MM.1S (cell line): ENCODE measurements at regions not wholly inside any gene's neighbourhood (a gene's known extent, or its start where the extent isn't known, plus 50 kb on each side); places are given as distances from the start of the nearest gene placed in this dataset.

Experiments
- DNase-seq: peaks from one replicate; pipeline ENCODE4 v3.0.0-alpha.2; 2015
- H2AFZ ChIP-seq: fragments of 300-600 bp; sonication (generic); 2 replicates; pipeline ENCODE4 v1.6.0; 2016; ENCODE audit warnings: antibody characterized with exemption, low read length
- H3F3A ChIP-seq: fragments of 300-600 bp; sonication (generic); 2 replicates; pipeline ENCODE4 v1.6.1; 2016; ENCODE audit warnings: mild to moderate bottlenecking, antibody characterized with exemption, low read length, moderate library complexity, mixed read lengths; ENCODE audit not compliant: insufficient read depth
- H3K27ac ChIP-seq: fragments of 300-600 bp; sonication (generic); 2 replicates; pipeline ENCODE4 v1.5.1; 2016; ENCODE audit warnings: mild to moderate bottlenecking, low read length
- H3K27me3 ChIP-seq: fragments of 300-600 bp; sonication (generic); replicated peaks from 2 replicates; pipeline ENCODE4 v1.6.0; 2016; ENCODE audit warnings: low read length; ENCODE audit not compliant: insufficient read depth
- H3K36me3 ChIP-seq: fragments of 300-600 bp; sonication (generic); replicated peaks from 2 replicates; pipeline ENCODE4 v1.6.1; 2016; ENCODE audit warnings: mild to moderate bottlenecking, low read length, mixed read lengths; ENCODE audit not compliant: insufficient read depth
- H3K4me1 ChIP-seq: fragments of 300-600 bp; sonication (generic); 2 replicates; pipeline ENCODE4 v1.6.1; 2016; ENCODE audit warnings: low read length, mixed read lengths
- H3K4me2 ChIP-seq: fragments of 300-600 bp; sonication (generic); 2 replicates; pipeline ENCODE4 v1.6.0; 2016; ENCODE audit warnings: low read depth, low read length
- H3K4me3 ChIP-seq: fragments of 300-600 bp; sonication (generic); 2 replicates; pipeline ENCODE4 v1.5.1; 2016; ENCODE audit warnings: low read length, mixed read lengths
- H3K79me2 ChIP-seq: fragments of 300-600 bp; sonication (generic); 2 replicates; pipeline ENCODE4 v1.6.1; 2016; ENCODE audit warnings: mixed run types, low read length, mixed read lengths
- H3K9ac ChIP-seq: fragments of 300-600 bp; sonication (generic); 2 replicates; pipeline ENCODE4 v1.6.1; 2016; ENCODE audit warnings: low read length, mixed read lengths
- H3K9me2 ChIP-seq: fragments of 300-600 bp; sonication (generic); replicated peaks from 2 replicates; pipeline ENCODE4 v1.6.1; 2016; ENCODE audit warnings: mild to moderate bottlenecking, low read length, mixed read lengths; ENCODE audit not compliant: insufficient read depth
- H3K9me3 ChIP-seq: fragments of 300-600 bp; sonication (generic); replicated peaks from 2 replicates; pipeline ENCODE4 v1.6.1; 2016; ENCODE audit warnings: mild to moderate bottlenecking, low read length, mixed read lengths; ENCODE audit not compliant: insufficient read depth
- H4K20me1 ChIP-seq: fragments of 300-600 bp; sonication (generic); 2 replicates; pipeline ENCODE4 v1.6.1; 2016; ENCODE audit warnings: mild to moderate bottlenecking, low read length, moderate library complexity, mixed read lengths; ENCODE audit not compliant: insufficient read depth
- CTCF ChIP-seq: fragments of 300-600 bp; sonication (generic); IDR thresholded peaks from 2 replicates; pipeline ENCODE4 v1.5.1; 2016; ENCODE audit warnings: antibody characterized with exemption, low read length, mixed read lengths
- EZH2 ChIP-seq: fragments of 300-600 bp; sonication (generic); optimal IDR thresholded peaks from 2 replicates; pipeline ENCODE3; 2017; ENCODE audit warnings: low read depth, mild to moderate bottlenecking, antibody characterized with exemption, low read length, mixed read lengths
- EZH2phosphoT487 ChIP-seq: fragments of 300-600 bp; sonication (generic); IDR thresholded peaks from 2 replicates; pipeline ENCODE4 v1.6.1; 2018; ENCODE audit warnings: antibody characterized with exemption, low read length

- no peaks in the 10 kb centered on the region for H3K27me3 ChIP-seq
- H2AFZ ChIP-seq, result no peak overlapping the region
- no peak overlapping the region for H3K27ac ChIP-seq
- H3F3A ChIP-seq, result no peaks in the 10 kb centered on the region
- no peaks in the 10 kb centered on the region for H3K4me1 ChIP-seq
- no peak overlapping the region for H3K4me2 ChIP-seq
- H3K9me3 ChIP-seq, result no peaks in the 10 kb centered on the region
- no peak for DNase-seq
- H3K9me2 ChIP-seq, result no peaks in the 10 kb centered on the region
- H3K9ac ChIP-seq, result no peak overlapping the region
- H4K20me1 ChIP-seq, result no peaks in the 10 kb centered on the region
- no peak overlapping the region for H3K4me3 ChIP-seq
- no peaks in the 10 kb centered on the region for H3K36me3 ChIP-seq
- H3K79me2 ChIP-seq, result no peaks in the 10 kb centered on the region
- TF ChIP-seq EZH2phosphoT487 (no peak), EZH2 (no peak), CTCF (no peak)
Measured at GRCh38 chr11:80778432-80778831, 1337.6 kb upstream of the TENM4 start.

GRCh38 chr11:80773919-80774318 is 1333.1 kb upstream of the TENM4 start:
- no peaks in the 10 kb centered on the region for H4K20me1 ChIP-seq

GRCh38 chr11:80771017-80771416 is 1330.2 kb upstream of the TENM4 start:
- Histone ChIP-seq H3K27ac (no peak overlapping the region), H3K9ac (no peak overlapping the region), H2AFZ (no peak overlapping the region), H3K4me2 (no peak overlapping the region), H3K4me3 (no peak overlapping the region), H3K9me3 (no peaks in the 10 kb centered on the region), H3F3A (no peaks in the 10 kb centered on the region), H3K27me3 (no peaks in the 10 kb centered on the region), H3K4me1 (no peaks in the 10 kb centered on the region), H3K79me2 (no peaks in the 10 kb centered on the region), H3K36me3 (no peaks in the 10 kb centered on the region), H3K9me2 (no peaks in the 10 kb centered on the region), H4K20me1 (no peaks in the 10 kb centered on the region)
- TF ChIP-seq EZH2 (no peak), CTCF (no peak), EZH2phosphoT487 (no peak)
- DNase-seq, result no peak

More at GRCh38 chr11:80773919-80774318, 1333.1 kb upstream of the TENM4 start:
- Histone ChIP-seq H3F3A (no peaks in the 10 kb centered on the region), H3K4me1 (no peaks in the 10 kb centered on the region), H3K27me3 (no peaks in the 10 kb centered on the region), H3K4me3 (no peak overlapping the region), H3K9ac (no peak overlapping the region), H3K9me2 (no peaks in the 10 kb centered on the region), H3K4me2 (no peak overlapping the region), H3K79me2 (no peaks in the 10 kb centered on the region), H3K9me3 (no peaks in the 10 kb centered on the region), H3K36me3 (no peaks in the 10 kb centered on the region), H2AFZ (no peak overlapping the region), H3K27ac (no peak overlapping the region)
- no peak for DNase-seq
- TF ChIP-seq CTCF (no peak), EZH2phosphoT487 (no peak), EZH2 (no peak)
